SK-N-SH (cell line): ENCODE measurements at regions not wholly inside any gene's neighbourhood (a gene's known extent, or its start where the extent isn't known, plus 50 kb on each side); places are given as distances from the start of the nearest gene placed in this dataset.

Source experiments
- CHD2 ChIP-seq: fragments of 150-350 bp; IDR thresholded peaks from 2 replicates; pipeline ENCODE4 v1.6.1; 2018; ENCODE audit warnings: low read length; ENCODE audit not compliant: partially characterized antibody
- EP300 ChIP-seq, 2 experiments: IDR thresholded peaks; 2 replicates each; pipeline versions ENCODE4 v1.4.0 to v1.6.1; 2012; ENCODE audit warnings: borderline replicate concordance in 1 of 2, low read depth in 1 of 2, low read length in 1 of 2
- EZH2phosphoT487 ChIP-seq: fragments of 200-600 bp; sonication (generic); IDR thresholded peaks from 2 replicates; pipeline ENCODE4 v1.6.1; 2017; ENCODE audit warnings: low read depth, mixed run types, mild to moderate bottlenecking, antibody characterized with exemption, moderate library complexity, borderline replicate concordance
- FOXM1 ChIP-seq: IDR thresholded peaks from 2 replicates; pipeline ENCODE4 v1.4.0; 2012; ENCODE audit warnings: low read depth, mild to moderate bottlenecking
- MXI1 ChIP-seq: IDR thresholded peaks from 2 replicates; pipeline ENCODE4 v1.6.1; 2012; ENCODE audit warnings: mild to moderate bottlenecking, low read depth, low read length, improper control_type of control experiment
- POLR2AphosphoS5 ChIP-seq: IDR thresholded peaks from 2 replicates; pipeline ENCODE4 v1.6.1; 2012; ENCODE audit warnings: low read depth, low read length
- RAD21 ChIP-seq: IDR thresholded peaks from 2 replicates; pipeline ENCODE4 v1.6.1; 2012; ENCODE audit warnings: mild to moderate bottlenecking, low read length
- SIN3A ChIP-seq: IDR thresholded peaks from 2 replicates; pipeline ENCODE4 v1.6.1; 2012; ENCODE audit warnings: low read depth, mild to moderate bottlenecking, low read length, moderate library complexity, borderline replicate concordance
- SMC3 ChIP-seq: IDR thresholded peaks from 2 replicates; pipeline ENCODE4 v1.6.1; 2012; ENCODE audit warnings: low read depth, low read length, improper control_type of control experiment
- TAF1 ChIP-seq: IDR thresholded peaks from 2 replicates; pipeline ENCODE4 v1.6.1; 2012; ENCODE audit warnings: low read depth, mild to moderate bottlenecking, low read length, moderate library complexity, borderline replicate concordance
- TF ChIP-seq, protein P1 (sequence below): fragments of 200-600 bp; sonication (generic); IDR thresholded peaks from 2 replicates; pipeline ENCODE4 v1.6.1; 2017; ENCODE audit warnings: antibody characterized with exemption, mild to moderate bottlenecking, moderate library complexity
- TF ChIP-seq, protein P2 (sequence below): IDR thresholded peaks from 2 replicates; pipeline ENCODE4 v1.4.0; 2012; ENCODE audit warnings: low read depth, borderline replicate concordance
- TF ChIP-seq, protein P3 (sequence below): fragments of 150-350 bp; IDR thresholded peaks from 2 replicates; pipeline ENCODE4 v1.6.1; 2016; ENCODE audit warnings: mild to moderate bottlenecking, low read depth, low read length

DNA sequence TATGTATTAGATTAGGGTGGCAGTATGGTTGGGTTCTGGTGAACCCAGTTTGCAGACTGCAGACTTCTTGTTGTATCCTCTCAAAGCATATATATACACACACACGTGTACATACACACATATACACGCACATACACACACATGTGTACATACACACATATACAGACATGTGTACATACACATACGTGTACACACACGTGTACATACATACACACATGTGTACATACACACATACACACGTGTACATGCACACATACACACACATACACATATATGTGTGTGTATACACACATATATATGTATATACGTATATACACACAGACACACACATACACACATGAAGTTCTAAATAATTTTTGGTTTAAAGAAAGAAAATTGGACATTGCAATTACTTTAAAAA lies 780.2 kb downstream of the FLRT2 start:
- TF ChIP-seq, protein P1, sequence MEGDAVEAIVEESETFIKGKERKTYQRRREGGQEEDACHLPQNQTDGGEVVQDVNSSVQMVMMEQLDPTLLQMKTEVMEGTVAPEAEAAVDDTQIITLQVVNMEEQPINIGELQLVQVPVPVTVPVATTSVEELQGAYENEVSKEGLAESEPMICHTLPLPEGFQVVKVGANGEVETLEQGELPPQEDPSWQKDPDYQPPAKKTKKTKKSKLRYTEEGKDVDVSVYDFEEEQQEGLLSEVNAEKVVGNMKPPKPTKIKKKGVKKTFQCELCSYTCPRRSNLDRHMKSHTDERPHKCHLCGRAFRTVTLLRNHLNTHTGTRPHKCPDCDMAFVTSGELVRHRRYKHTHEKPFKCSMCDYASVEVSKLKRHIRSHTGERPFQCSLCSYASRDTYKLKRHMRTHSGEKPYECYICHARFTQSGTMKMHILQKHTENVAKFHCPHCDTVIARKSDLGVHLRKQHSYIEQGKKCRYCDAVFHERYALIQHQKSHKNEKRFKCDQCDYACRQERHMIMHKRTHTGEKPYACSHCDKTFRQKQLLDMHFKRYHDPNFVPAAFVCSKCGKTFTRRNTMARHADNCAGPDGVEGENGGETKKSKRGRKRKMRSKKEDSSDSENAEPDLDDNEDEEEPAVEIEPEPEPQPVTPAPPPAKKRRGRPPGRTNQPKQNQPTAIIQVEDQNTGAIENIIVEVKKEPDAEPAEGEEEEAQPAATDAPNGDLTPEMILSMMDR: no peak
- TF ChIP-seq CHD2: no peak
- no peak for TF ChIP-seq SIN3A
- no peak for TF ChIP-seq EZH2phosphoT487
- no peak for TF ChIP-seq SMC3
- no peak for TF ChIP-seq MXI1
- no peak for TF ChIP-seq POLR2AphosphoS5
- no peak for TF ChIP-seq EP300 (IDR thresholded peaks at IDR 0.05; ENCODE audit: borderline replicate concordance in 1 of 2, low read depth in 1 of 2, low read length in 1 of 2)
- no peak for TF ChIP-seq FOXM1
- TF ChIP-seq, protein P2, sequence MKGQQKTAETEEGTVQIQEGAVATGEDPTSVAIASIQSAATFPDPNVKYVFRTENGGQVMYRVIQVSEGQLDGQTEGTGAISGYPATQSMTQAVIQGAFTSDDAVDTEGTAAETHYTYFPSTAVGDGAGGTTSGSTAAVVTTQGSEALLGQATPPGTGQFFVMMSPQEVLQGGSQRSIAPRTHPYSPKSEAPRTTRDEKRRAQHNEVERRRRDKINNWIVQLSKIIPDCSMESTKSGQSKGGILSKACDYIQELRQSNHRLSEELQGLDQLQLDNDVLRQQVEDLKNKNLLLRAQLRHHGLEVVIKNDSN: no peak
- no peak for TF ChIP-seq TAF1
- no peak for TF ChIP-seq RAD21
- TF ChIP-seq, protein P3, sequence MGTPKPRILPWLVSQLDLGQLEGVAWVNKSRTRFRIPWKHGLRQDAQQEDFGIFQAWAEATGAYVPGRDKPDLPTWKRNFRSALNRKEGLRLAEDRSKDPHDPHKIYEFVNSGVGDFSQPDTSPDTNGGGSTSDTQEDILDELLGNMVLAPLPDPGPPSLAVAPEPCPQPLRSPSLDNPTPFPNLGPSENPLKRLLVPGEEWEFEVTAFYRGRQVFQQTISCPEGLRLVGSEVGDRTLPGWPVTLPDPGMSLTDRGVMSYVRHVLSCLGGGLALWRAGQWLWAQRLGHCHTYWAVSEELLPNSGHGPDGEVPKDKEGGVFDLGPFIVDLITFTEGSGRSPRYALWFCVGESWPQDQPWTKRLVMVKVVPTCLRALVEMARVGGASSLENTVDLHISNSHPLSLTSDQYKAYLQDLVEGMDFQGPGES: no peak
